Activated CD8-positive, alpha-beta T cell treated with anti-CD3 and anti-CD28 coated beads for 36 hours (primary cell): ENCODE measurements at regions not wholly inside any gene's neighbourhood (a gene's known extent, or its start where the extent isn't known, plus 50 kb on each side); places are given as distances from the start of the nearest gene placed in this dataset.
"Not testable (repeated sequence)": the region's sequence is repeated elsewhere in the genome, so short reads cannot be mapped to it uniquely, and the experiment has no call there.

ENCODE experiments used
- ATAC-seq: fragments of 200-7000 bp; cut with Tn5 transposase; one replicate; pipeline ENCODE4 v1.10.0; 2021; ENCODE audit warnings: mild to moderate bottlenecking, moderate library complexity
- CTCF ChIA-PET: fragments of 350-600 bp; sonication (Branson Sonifier 250); formaldehyde crosslinking; loops from one replicate; lab custom pipeline; 2021; ENCODE audit warnings: antibody characterized with exemption; lab: Charles Lee
- POLR2A ChIA-PET: fragments of 350-600 bp; sonication (Branson Sonifier 250); formaldehyde crosslinking; loops from one replicate; lab custom pipeline; 2021; ENCODE audit warnings: antibody characterized with exemption; lab: Charles Lee
- DNase-seq: peaks from one replicate; pipeline ENCODE4 v3.0.0-alpha.2; 2020
- H3K27ac Mint-ChIP-seq: one replicate; pipeline ENCODE4 v1.8.0; 2021; ENCODE audit warnings: mild to moderate bottlenecking, mixed read lengths
- H3K27me3 Mint-ChIP-seq: one replicate; pipeline ENCODE4 v1.8.0; 2021; ENCODE audit warnings: mixed read lengths
- H3K36me3 Mint-ChIP-seq: one replicate; pipeline ENCODE4 v1.8.0; 2021; ENCODE audit warnings: low read depth, mixed read lengths
- H3K4me1 Mint-ChIP-seq: one replicate; pipeline ENCODE4 v1.8.0; 2021; ENCODE audit warnings: low read depth, mixed read lengths
- H3K4me3 Mint-ChIP-seq: one replicate; pipeline ENCODE4 v1.8.0; 2021; ENCODE audit warnings: mild to moderate bottlenecking, moderate library complexity, mixed read lengths
- H3K9me3 Mint-ChIP-seq: one replicate; pipeline ENCODE4 v1.8.0; 2021; ENCODE audit warnings: mixed read lengths
- intact Hi-C: fragments of 100-400 bp; cut with micrococcal nuclease; formaldehyde crosslinking; loops from one replicate; pipeline ENCODE4 v1.10.0; 2022
- TF ChIP-seq, protein P1 (sequence below): fragments of 200-600 bp; IDR thresholded peaks from one replicate; pipeline ENCODE4 v1.8.0; 2022; ENCODE audit warnings: antibody characterized with exemption, mild to moderate bottlenecking

DNA sequence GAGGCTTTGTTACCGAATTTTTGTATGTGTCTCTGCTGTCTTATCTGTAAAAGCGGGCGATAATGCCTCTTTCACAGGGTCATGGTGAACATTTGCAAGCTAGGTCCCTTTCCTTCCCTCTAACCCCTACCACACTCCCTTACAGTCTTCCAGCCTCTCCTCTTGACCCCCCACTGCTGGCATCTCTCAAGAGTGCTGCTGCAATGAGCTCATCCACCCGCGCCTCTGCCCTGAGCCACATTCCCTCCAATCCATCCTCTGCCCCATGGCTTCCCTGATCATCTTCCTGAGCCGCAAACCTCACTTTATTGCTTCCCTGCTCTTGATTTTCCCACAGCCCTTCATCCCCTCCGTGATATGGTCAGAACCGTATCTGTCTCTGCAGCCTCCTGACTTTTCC is 343.6 kb downstream of the BCL11B start:
- TF ChIP-seq, protein P1, sequence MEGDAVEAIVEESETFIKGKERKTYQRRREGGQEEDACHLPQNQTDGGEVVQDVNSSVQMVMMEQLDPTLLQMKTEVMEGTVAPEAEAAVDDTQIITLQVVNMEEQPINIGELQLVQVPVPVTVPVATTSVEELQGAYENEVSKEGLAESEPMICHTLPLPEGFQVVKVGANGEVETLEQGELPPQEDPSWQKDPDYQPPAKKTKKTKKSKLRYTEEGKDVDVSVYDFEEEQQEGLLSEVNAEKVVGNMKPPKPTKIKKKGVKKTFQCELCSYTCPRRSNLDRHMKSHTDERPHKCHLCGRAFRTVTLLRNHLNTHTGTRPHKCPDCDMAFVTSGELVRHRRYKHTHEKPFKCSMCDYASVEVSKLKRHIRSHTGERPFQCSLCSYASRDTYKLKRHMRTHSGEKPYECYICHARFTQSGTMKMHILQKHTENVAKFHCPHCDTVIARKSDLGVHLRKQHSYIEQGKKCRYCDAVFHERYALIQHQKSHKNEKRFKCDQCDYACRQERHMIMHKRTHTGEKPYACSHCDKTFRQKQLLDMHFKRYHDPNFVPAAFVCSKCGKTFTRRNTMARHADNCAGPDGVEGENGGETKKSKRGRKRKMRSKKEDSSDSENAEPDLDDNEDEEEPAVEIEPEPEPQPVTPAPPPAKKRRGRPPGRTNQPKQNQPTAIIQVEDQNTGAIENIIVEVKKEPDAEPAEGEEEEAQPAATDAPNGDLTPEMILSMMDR = no peak
- H3K36me3 Mint-ChIP-seq = peaks cover 4% of the 10 kb centered on the region
- ChIA-PET CTCF (no interaction called here), POLR2A (interaction anchor here (1.5 kb wide), 1 partner anchor 341 kb away, joined by 5 read pairs; no protein-coding TSS in a partner anchor)
- no peak overlapping the region for H3K4me3 Mint-ChIP-seq
- DNase-seq (no peak), ATAC-seq (no peak)
- no peak overlapping the region for H3K27ac Mint-ChIP-seq
- H3K27me3 Mint-ChIP-seq = no peaks in the 10 kb centered on the region
- intact Hi-C loops = no loop called here
- peaks cover 4% of the 10 kb centered on the region for H3K9me3 Mint-ChIP-seq
- peaks cover 67% of the 10 kb centered on the region for H3K4me1 Mint-ChIP-seq

DNA sequence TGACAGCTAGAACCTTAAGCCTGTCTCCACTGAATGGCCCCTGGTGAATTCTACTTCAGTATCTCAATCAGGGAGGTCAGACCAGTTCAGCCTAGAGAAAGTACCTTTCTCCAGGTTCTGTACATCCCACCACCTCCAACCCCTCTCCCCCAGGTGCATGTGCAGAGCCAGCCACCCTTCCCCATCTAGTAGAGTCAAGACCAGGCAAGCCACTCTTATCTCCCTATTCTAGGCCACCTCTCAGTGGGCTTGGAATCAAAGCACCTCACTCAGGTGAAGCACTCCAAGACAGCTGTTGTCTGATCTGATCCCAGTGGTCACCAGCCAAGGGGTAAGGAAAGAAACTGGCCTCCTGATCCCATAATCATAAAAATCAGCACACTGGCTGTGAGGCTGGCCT is 340.9 kb downstream of the BCL11B start:
- Mint-ChIP-seq H3K27me3 (no peaks in the 10 kb centered on the region), H3K4me1 (peaks cover 77% of the 10 kb centered on the region), H3K36me3 (peaks cover 16% of the 10 kb centered on the region), H3K27ac (peak overlapping the region; percentile 89), H3K9me3 (peaks cover 11% of the 10 kb centered on the region), H3K4me3 (no peak overlapping the region)
- POLR2A ChIA-PET = interaction anchor here (0.6 to 0.8 kb wide), 2 partner anchors 341 to 1149 kb away, joined by 3 to 4 read pairs; partner anchors contain the start of gene BCL11B
- intact Hi-C loops = loop anchor here (10.0 kb wide), 1 partner anchor 254 kb away; no protein-coding TSS in a partner anchor
- TF ChIP-seq, protein P1 = no peak
- CTCF ChIA-PET = interaction anchor here (1.0 kb wide), 1 partner anchor 18 kb away, joined by 3 read pairs; no protein-coding TSS in a partner anchor
- no peak for DNase-seq
- no peak for ATAC-seq

DNA sequence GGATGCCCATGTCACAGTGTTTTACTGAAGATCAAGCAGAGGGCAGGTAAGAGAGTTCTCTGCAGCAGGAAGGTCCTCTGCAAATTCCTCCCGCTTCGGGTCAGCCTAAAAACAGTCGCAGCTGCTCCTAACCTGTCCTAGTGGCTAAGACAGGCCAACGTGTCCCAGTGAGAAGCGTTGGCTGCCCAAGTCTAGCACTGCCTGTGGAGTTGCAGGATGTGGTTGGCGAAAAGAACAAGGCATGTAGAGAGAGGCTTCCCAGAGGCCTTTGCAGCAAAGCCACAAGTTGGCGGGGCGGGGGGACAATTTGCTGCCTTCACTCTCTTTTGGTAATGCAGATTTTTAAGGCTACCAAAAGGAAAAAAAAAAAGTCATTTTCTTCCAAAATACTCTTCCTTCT is 340.1 kb downstream of the BCL11B start:
- ChIA-PET POLR2A (interaction anchor here (0.6 to 0.8 kb wide), 3 partner anchors 9 to 1150 kb away, joined by 3 to 5 read pairs (median 4); partner anchors contain the start of gene BCL11B), CTCF (interaction anchor here (1.2 kb wide), 1 partner anchor 10 kb away, joined by 3 read pairs; no protein-coding TSS in a partner anchor)
- intact Hi-C loops = loop anchor here (10.0 kb wide), 1 partner anchor 253 kb away; no protein-coding TSS in a partner anchor

DNA sequence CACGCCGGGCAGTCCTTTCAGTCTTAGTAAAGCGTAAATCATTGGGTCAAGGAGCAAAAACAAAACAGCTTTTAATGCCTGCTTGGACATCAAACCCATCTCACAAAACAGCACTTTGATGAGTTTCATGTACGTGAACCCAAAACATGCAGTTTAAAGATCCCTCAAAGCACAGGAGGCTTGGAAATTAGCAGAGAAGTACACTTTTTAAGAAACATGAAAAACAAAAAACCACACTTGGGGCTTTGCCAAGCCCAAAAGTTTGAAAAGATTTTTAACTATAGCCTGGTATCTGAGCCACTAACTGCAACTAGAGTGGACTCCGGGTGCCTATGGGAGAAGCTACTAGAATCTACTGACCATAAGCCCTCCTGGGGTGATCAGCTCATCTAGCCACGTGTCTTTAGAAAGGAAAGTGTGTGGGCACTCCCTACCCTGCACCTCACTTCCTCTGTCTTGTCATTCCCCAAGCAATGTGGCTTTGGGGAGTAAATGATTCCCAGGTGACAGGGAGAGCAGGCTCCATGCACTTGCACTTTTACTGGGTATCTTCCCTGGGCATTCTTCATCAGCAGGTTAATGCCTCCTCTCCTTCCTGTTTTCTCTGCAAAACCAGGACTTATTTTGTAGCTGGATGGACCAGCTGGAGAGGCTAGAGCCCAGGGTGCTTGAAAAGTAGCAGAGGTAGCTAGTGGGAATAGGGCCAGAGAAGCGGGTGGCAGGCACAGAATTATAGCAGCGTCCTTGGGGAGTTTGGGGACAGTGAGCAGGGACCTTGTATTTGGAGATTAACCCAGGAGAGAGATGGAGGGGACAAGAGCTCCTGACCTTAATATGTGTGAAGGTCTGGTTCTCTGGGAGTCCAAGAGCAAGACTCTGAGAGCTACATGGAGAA is 339.3 kb downstream of the BCL11B start:
- CTCF ChIA-PET = interaction anchor here (1.1 to 1.6 kb wide), 3 partner anchors 10 to 760 kb away, joined by 3 to 4 read pairs (median 3); no protein-coding TSS in a partner anchor
- no peak for ATAC-seq
- peak overlapping the region; percentile 89 for H3K27ac Mint-ChIP-seq

More for the DNA sequence above, 340.1 kb downstream of the BCL11B start:
- peak overlapping the region; percentile 52 for H3K4me3 Mint-ChIP-seq
- H3K27me3 Mint-ChIP-seq = no peaks in the 10 kb centered on the region
- peaks cover 16% of the 10 kb centered on the region for H3K36me3 Mint-ChIP-seq
- ATAC-seq (peak; percentile 88), DNase-seq (peak; percentile 80)
- H3K27ac Mint-ChIP-seq = peak overlapping the region; percentile 89
- TF ChIP-seq, protein P1 = no peak
- peaks cover 11% of the 10 kb centered on the region for H3K9me3 Mint-ChIP-seq
- H3K4me1 Mint-ChIP-seq = peaks cover 76% of the 10 kb centered on the region

DNA sequence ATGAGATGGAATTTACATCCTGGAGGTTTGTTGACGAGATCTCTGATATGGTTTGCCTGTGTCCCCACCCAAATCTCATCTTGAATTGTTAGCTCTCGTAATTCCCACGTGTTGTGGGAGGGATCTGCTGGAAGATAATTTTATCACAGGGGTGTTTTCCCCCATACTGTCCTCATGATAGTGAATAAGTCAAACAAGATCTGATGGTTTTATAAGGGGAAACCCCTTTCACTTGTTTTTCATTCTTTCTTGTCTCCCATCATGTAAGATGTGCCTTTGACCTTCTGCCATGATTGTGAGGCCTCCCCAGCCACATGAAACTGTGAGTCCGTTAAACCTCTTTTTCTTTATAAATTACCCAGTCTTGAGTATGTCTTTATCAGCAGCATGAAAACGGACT is 337.4 kb downstream of the BCL11B start:
- Mint-ChIP-seq H3K27ac (peak overlapping the region; percentile 73), H3K9me3 (peaks cover 11% of the 10 kb centered on the region), H3K4me1 (peaks cover 78% of the 10 kb centered on the region), H3K36me3 (peaks cover 14% of the 10 kb centered on the region)
- ChIA-PET CTCF (interaction anchor here (0.9 to 1.6 kb wide), 2 partner anchors 10 to 762 kb away, joined by 3 to 4 read pairs; no protein-coding TSS in a partner anchor), POLR2A (interaction anchor here (1.0 to 1.3 kb wide), 2 partner anchors 10 to 221 kb away, joined by 3 to 5 read pairs; no protein-coding TSS in a partner anchor)
- not testable (repeated sequence) for H3K4me3 Mint-ChIP-seq, H3K27me3 Mint-ChIP-seq
- DNase-seq = peak; percentile 33
- intact Hi-C loops = loop anchor here (10.0 kb wide), 1 partner anchor 250 kb away; no protein-coding TSS in a partner anchor
- ATAC-seq = peak; percentile 43

More for the DNA sequence above, 339.3 kb downstream of the BCL11B start:
- H3K4me1 Mint-ChIP-seq = peaks cover 76% of the 10 kb centered on the region
- H3K27me3 Mint-ChIP-seq = no peaks in the 10 kb centered on the region
- peaks cover 16% of the 10 kb centered on the region for H3K36me3 Mint-ChIP-seq
- no peak for DNase-seq
- intact Hi-C loops = loop anchor here (10.0 kb wide), 1 partner anchor 252 kb away; no protein-coding TSS in a partner anchor
- POLR2A ChIA-PET = interaction anchor here (0.7 to 1.6 kb wide), 3 partner anchors 8 to 335 kb away, joined by 3 to 6 read pairs (median 5); no protein-coding TSS in a partner anchor
- TF ChIP-seq, protein P1 = no peak
- H3K4me3 Mint-ChIP-seq = peak overlapping the region; percentile 52
- peaks cover 11% of the 10 kb centered on the region for H3K9me3 Mint-ChIP-seq
